GM23338 (cell line): ENCODE measurements at regions not wholly inside any gene's neighbourhood (a gene's known extent, or its start where the extent isn't known, plus 50 kb on each side); places are given as distances from the start of the nearest gene placed in this dataset.

Experiments
- ATAC-seq: fragments of 200-7000 bp; cut with Tn5 transposase; 3 replicates; pipeline ENCODE4 v1.9.1; 2020
- DNase-seq: peaks from one replicate; pipeline ENCODE4 v3.0.0-alpha.2; 2015; ENCODE audit warnings: low spot score
- H2AFZ ChIP-seq: fragments of 200-600 bp; sonication (generic); 2 replicates; pipeline ENCODE4 v1.8.0; 2016; ENCODE audit warnings: antibody characterized with exemption, mild to moderate bottlenecking, moderate library complexity
- H3F3A ChIP-seq: fragments of 200-600 bp; sonication (generic); replicated peaks from 2 replicates; pipeline ENCODE4 v1.8.0; 2017; ENCODE audit warnings: antibody characterized with exemption, mixed run types, low read depth
- H3K27ac ChIP-seq: fragments of 200-600 bp; sonication (generic); 2 replicates; pipeline ENCODE4 v1.6.1; 2016; ENCODE audit warnings: low read depth
- H3K27me3 ChIP-seq: fragments of 200-600 bp; sonication (generic); 2 replicates; pipeline ENCODE4 v1.8.0; 2016; ENCODE audit warnings: mild to moderate bottlenecking, mixed run types, moderate library complexity; ENCODE audit not compliant: insufficient read depth
- H3K36me3 ChIP-seq: fragments of 200-600 bp; sonication (generic); 2 replicates; pipeline ENCODE4 v1.8.0; 2016; ENCODE audit warnings: mild to moderate bottlenecking; ENCODE audit not compliant: insufficient read depth
- H3K4me1 ChIP-seq: fragments of 200-600 bp; sonication (generic); 2 replicates; pipeline ENCODE4 v1.8.0; 2016; ENCODE audit warnings: mild to moderate bottlenecking, moderate library complexity; ENCODE audit not compliant: insufficient read depth
- H3K4me2 ChIP-seq: fragments of 200-600 bp; sonication (generic); 2 replicates; pipeline ENCODE4 v1.7.1; 2017; ENCODE audit warnings: mixed run types
- H3K4me3 ChIP-seq: fragments of 200-600 bp; sonication (generic); 2 replicates; pipeline ENCODE4 v1.6.1; 2016; ENCODE audit warnings: mixed run types
- H3K79me2 ChIP-seq: fragments of 200-600 bp; sonication (generic); replicated peaks from 2 replicates; pipeline ENCODE4 v1.8.0; 2017; ENCODE audit warnings: mild to moderate bottlenecking; ENCODE audit not compliant: insufficient read depth
- H3K9me2 ChIP-seq: fragments of 200-600 bp; sonication (generic); 2 replicates; pipeline ENCODE4 v1.8.0; 2017; ENCODE audit not compliant: insufficient read depth
- H4K20me1 ChIP-seq: fragments of 200-600 bp; sonication (generic); replicated peaks from 2 replicates; pipeline ENCODE4 v1.8.0; 2017; ENCODE audit warnings: mild to moderate bottlenecking; ENCODE audit not compliant: insufficient read depth
- H3K27ac Mint-ChIP-seq: 2 replicates; pipeline ENCODE4 v1.8.0; 2020; ENCODE audit warnings: inconsistent platforms, mild to moderate bottlenecking, moderate library complexity, mixed read lengths
- H3K27me3 Mint-ChIP-seq: 3 replicates; pipeline ENCODE4 v1.8.0; 2022; ENCODE audit warnings: low read depth, mild to moderate bottlenecking, moderate library complexity, mixed read lengths, inconsistent platforms; ENCODE audit not compliant: insufficient read depth, poor library complexity
- H3K36me3 Mint-ChIP-seq: 3 replicates; pipeline ENCODE4 v1.8.0; 2021; ENCODE audit warnings: low read depth, mild to moderate bottlenecking, inconsistent platforms, moderate library complexity, mixed read lengths
- H3K4me1 Mint-ChIP-seq: 3 replicates; pipeline ENCODE4 v1.8.0; 2020; ENCODE audit warnings: mild to moderate bottlenecking, inconsistent platforms, mixed read lengths
- H3K4me3 Mint-ChIP-seq: 3 replicates; pipeline ENCODE4 v1.8.0; 2021; ENCODE audit warnings: moderate library complexity, mild to moderate bottlenecking, inconsistent platforms, mixed read lengths
- H3K9me3 Mint-ChIP-seq: 3 replicates; pipeline ENCODE4 v1.8.0; 2020; ENCODE audit warnings: moderate library complexity, mild to moderate bottlenecking, inconsistent platforms, mixed read lengths
- CREB1 ChIP-seq: fragments of 250-450 bp; sonication (Bioruptor Pico); IDR thresholded peaks from 2 replicates; pipeline ENCODE4 v1.5.0; 2020; ENCODE audit warnings: low read depth, mild to moderate bottlenecking, moderate library complexity
- CTCF ChIP-seq, 2 experiments: fragments of 200-600 bp in 1 of 2; sonication (generic) in 1 of 2; conservative IDR thresholded peaks; 2 replicates each; pipeline versions ENCODE4 v1.5.1 to v1.6.1; 2016 to 2017; ENCODE audit warnings: antibody characterized with exemption in 2 of 2, low read depth in 2 of 2, mild to moderate bottlenecking in 2 of 2, moderate library complexity in 1 of 2
- ETS1 ChIP-seq: IDR thresholded peaks from 2 replicates; pipeline ENCODE4 v1.6.1; 2016; ENCODE audit warnings: antibody characterized with exemption
- EZH2 ChIP-seq: fragments of 200-600 bp; sonication (generic); IDR thresholded peaks from one replicate; pipeline ENCODE4 v1.8.0; 2017; ENCODE audit warnings: antibody characterized with exemption, mild to moderate bottlenecking, low read depth; ENCODE audit not compliant: unreplicated experiment
- EZH2phosphoT487 ChIP-seq: fragments of 200-600 bp; sonication (generic); IDR thresholded peaks from one replicate; pipeline ENCODE4 v1.8.1; 2018; ENCODE audit warnings: antibody characterized with exemption; ENCODE audit not compliant: unreplicated experiment
- JUNB ChIP-seq: IDR thresholded peaks from one replicate; pipeline ENCODE4 v1.6.1; 2016; ENCODE audit warnings: antibody characterized with exemption; ENCODE audit not compliant: unreplicated experiment
- NANOG ChIP-seq: IDR thresholded peaks from 2 replicates; pipeline ENCODE4 v1.6.1; 2016; ENCODE audit warnings: antibody characterized with exemption, borderline replicate concordance
- POLR2AphosphoS5 ChIP-seq: IDR thresholded peaks from 2 replicates; pipeline ENCODE4 v1.6.1; 2016; ENCODE audit warnings: antibody characterized with exemption, low read depth
- REST ChIP-seq: IDR thresholded peaks from one replicate; pipeline ENCODE4 v1.6.1; 2018; ENCODE audit warnings: antibody characterized with exemption; ENCODE audit not compliant: unreplicated experiment
- STAT1 ChIP-seq: IDR thresholded peaks from one replicate; pipeline ENCODE4 v1.6.1; 2016; ENCODE audit warnings: antibody characterized with exemption; ENCODE audit not compliant: unreplicated experiment
- ZNF114 ChIP-seq: fragments of 250-450 bp; sonication (Bioruptor Pico); IDR thresholded peaks from 2 replicates; pipeline ENCODE4 v1.5.0; 2020; ENCODE audit warnings: mild to moderate bottlenecking, moderate library complexity
- ZNF331 ChIP-seq: fragments of 250-450 bp; sonication (Bioruptor Pico); IDR thresholded peaks from 2 replicates; pipeline ENCODE4 v1.5.0; 2020; ENCODE audit warnings: low read depth, mild to moderate bottlenecking, moderate library complexity
- ZNF462 ChIP-seq: fragments of 250-450 bp; sonication (Bioruptor Pico); IDR thresholded peaks from 2 replicates; pipeline ENCODE4 v1.5.0; 2020; ENCODE audit warnings: mild to moderate bottlenecking, moderate library complexity

- Histone ChIP-seq H3K4me3 (no peak overlapping the region), H3K36me3 (no peaks in the 10 kb centered on the region), H3K27me3 (no peaks in the 10 kb centered on the region), H3K79me2 (no peaks in the 10 kb centered on the region), H3F3A (no peaks in the 10 kb centered on the region), H3K4me2 (no peak overlapping the region), H3K4me1 (no peaks in the 10 kb centered on the region), H2AFZ (no peak overlapping the region), H4K20me1 (no peaks in the 10 kb centered on the region; the same call in 1 of the 2 replicates), H3K27ac (no peak overlapping the region), H3K9me2 (no peaks in the 10 kb centered on the region)
- no peak overlapping the region for H3K4me3 Mint-ChIP-seq
- H3K9me3 Mint-ChIP-seq: no peaks in the 10 kb centered on the region
- no peaks in the 10 kb centered on the region for H3K27me3 Mint-ChIP-seq
- no peak for TF ChIP-seq EZH2
- TF ChIP-seq POLR2AphosphoS5: no peak
- TF ChIP-seq NANOG: no peak
- TF ChIP-seq CREB1 (CRISPR knock-in tag): no peak
- no peak for TF ChIP-seq ZNF114 (CRISPR knock-in tag)
- no peak for TF ChIP-seq ZNF331 (CRISPR knock-in tag)
- no peak for TF ChIP-seq STAT1
- TF ChIP-seq CTCF (conservative IDR thresholded peaks at IDR 0.05; ENCODE audit: low read depth in 2 of 2): no peak
- TF ChIP-seq ETS1: no peak
- no peak for TF ChIP-seq JUNB
- no peak for TF ChIP-seq ZNF462 (CRISPR knock-in tag)
- no peak for TF ChIP-seq REST
- TF ChIP-seq EZH2phosphoT487: no peak
- no peaks in the 10 kb centered on the region; the same call in 2 of the 3 replicates for H3K4me1 Mint-ChIP-seq
- no peak for ATAC-seq
- no peak overlapping the region for H3K27ac Mint-ChIP-seq
- H3K36me3 Mint-ChIP-seq: no peaks in the 10 kb centered on the region
- DNase-seq: no peak
Measured at GRCh38 chr1:244106837-244107493, 55.9 kb downstream of the ZBTB18 start.
